GM12864 (cell line): ENCODE measurements at regions not wholly inside any gene's neighbourhood (a gene's known extent, or its start where the extent isn't known, plus 50 kb on each side); places are given as distances from the start of the nearest gene placed in this dataset.

Source experiments
- DNase-seq: peaks from one replicate; pipeline ENCODE4 v3.0.0-alpha.2; 2011; ENCODE audit warnings: low read depth
- H3K4me3 ChIP-seq: 2 replicates; pipeline ENCODE4 v1.5.1; 2011; ENCODE audit warnings: mild to moderate bottlenecking, low read depth, low read length, control low read depth
- TF ChIP-seq, protein P1 (sequence below): IDR thresholded peaks from 2 replicates; pipeline ENCODE4 v1.5.1; 2011; ENCODE audit warnings: low read depth, mild to moderate bottlenecking, moderate library complexity, low read length, control low read depth, inconsistent platforms; ENCODE audit errors: missing control alignments

GRCh38 chr15:25188051-25188450, 233.3 kb downstream of the SNRPN start:
- H3K4me3 ChIP-seq, result no peak overlapping the region
- TF ChIP-seq, protein P1, sequence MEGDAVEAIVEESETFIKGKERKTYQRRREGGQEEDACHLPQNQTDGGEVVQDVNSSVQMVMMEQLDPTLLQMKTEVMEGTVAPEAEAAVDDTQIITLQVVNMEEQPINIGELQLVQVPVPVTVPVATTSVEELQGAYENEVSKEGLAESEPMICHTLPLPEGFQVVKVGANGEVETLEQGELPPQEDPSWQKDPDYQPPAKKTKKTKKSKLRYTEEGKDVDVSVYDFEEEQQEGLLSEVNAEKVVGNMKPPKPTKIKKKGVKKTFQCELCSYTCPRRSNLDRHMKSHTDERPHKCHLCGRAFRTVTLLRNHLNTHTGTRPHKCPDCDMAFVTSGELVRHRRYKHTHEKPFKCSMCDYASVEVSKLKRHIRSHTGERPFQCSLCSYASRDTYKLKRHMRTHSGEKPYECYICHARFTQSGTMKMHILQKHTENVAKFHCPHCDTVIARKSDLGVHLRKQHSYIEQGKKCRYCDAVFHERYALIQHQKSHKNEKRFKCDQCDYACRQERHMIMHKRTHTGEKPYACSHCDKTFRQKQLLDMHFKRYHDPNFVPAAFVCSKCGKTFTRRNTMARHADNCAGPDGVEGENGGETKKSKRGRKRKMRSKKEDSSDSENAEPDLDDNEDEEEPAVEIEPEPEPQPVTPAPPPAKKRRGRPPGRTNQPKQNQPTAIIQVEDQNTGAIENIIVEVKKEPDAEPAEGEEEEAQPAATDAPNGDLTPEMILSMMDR, result no peak
- DNase-seq, result no peak

DNA sequence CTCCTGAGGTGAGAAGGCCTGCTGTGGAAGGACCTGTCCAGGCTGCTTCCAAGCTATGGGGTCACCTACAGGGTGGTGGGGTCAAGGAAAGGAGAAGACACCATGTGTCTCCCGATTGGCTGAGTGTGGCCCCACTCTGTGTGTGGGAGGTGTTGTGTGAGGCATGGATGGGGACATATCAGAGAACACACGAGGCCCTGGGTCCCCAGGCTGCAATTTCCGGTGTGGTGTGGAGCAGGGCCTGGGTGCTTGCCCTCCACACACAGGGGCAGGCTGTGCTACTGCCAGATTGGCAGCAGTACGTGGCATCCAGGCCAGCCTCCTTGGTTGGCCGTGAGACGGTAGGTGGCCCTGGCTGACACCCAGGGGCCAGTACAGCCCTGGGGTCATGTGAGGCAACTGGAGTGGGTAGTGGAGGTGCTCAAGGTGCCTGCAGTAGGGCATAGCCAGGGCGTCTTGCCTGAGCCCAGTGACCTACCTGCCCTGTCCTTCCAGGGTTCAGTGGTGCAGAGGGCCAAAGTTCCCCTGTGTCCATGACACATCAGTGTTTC, 233.8 kb downstream of the SNRPN start:
- TF ChIP-seq, protein P1, result no peak
- DNase-seq, result no peak
- H3K4me3 ChIP-seq, result no peak overlapping the region

DNA sequence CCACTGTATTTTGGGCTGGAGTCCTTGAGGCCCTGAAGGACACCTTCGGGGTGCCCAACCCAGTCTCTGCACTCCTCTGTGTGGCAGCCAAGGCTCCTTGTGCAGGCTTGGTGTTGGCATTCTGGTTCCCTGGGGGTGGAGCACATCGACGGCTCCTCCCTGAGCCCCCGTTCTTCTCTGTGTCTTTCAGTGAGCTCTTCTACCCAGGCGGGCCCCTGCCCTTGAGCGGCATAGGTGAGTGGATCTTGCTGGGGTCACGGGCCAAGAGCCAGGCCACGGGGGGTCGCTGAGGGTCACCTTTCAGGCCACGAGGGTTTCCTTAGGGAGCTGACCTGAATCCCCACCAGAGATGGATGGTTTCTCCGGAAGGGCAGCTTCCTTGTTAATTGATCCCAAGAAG, 234.8 kb downstream of the SNRPN start:
- TF ChIP-seq, protein P1, result no peak
- no peak for DNase-seq
- H3K4me3 ChIP-seq, result no peak overlapping the region

- no peak for DNase-seq
- no peak overlapping the region for H3K4me3 ChIP-seq
- TF ChIP-seq, protein P1, result no peak
Observed at GRCh38 chr15:25192651-25193050, 237.9 kb downstream of the SNRPN start.

GRCh38 chr15:25207369-25207768, 231.5 kb downstream of the UBE3A start:
- no peak overlapping the region for H3K4me3 ChIP-seq
- DNase-seq, result no peak
- TF ChIP-seq, protein P1, result no peak

GRCh38 chr15:25208735-25209134, 230.1 kb downstream of the UBE3A start:
- TF ChIP-seq, protein P1, result no peak
- H3K4me3 ChIP-seq, result no peak overlapping the region
- DNase-seq, result no peak

DNA sequence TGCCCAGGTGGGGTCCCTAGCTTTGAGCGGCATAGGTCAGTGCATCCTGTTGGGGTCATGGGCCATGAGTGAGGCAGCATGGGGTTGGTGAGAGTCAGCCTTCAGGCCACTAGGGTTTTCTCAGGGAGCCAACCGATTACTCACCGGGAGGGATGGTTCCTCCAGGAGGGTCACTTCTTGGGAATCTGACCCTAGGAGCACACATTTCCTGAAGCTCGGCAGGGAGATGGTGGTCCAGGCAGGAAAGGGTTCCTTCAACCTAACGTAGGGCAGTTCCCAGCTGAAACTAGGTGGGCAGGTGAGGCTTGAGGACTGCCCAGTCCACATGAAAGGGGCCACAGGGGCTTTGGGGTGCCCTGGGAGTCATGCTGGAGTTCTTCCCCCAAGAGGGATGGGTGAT, 218.0 kb downstream of the UBE3A start:
- TF ChIP-seq, protein P1, result no peak
- no peak overlapping the region for H3K4me3 ChIP-seq
- no peak for DNase-seq
